ENCODE measurements at regions not wholly inside any gene's neighbourhood (a gene's known extent, or its start where the extent isn't known, plus 50 kb on each side); places are given as distances from the start of the nearest gene placed in this dataset.

GRCh38 chr16:35711435-35711834 is 2252.0 kb downstream of the TP53TG3F start:
- Histone ChIP-seq H3K4me1 (ENCODE audit: control insufficient read depth, extremely low read depth, insufficient read depth, low read length) (no peaks in the 10 kb centered on the region), H3K9me3 (ENCODE audit: control insufficient read depth, low read depth, low read length) (peaks cover 3% of the 10 kb centered on the region)

DNA sequence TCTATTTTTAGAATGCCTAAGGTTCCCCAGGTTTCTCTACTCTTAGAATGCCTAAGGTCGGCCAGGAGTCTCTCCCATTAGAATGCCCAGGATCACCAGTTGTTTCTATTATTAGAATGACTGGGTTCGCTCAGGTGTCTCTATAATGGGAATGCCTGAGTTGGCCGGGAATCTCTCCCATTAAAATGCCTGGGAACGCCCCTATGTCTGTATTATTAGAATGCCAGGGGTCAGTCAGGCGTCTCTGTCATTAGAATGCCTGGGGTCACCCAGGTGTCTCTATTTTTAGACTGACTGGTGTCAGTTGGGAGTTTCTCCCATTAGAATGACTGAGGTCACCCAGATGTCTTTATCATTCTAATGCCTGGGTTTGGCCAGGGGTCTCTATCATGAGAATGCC is 2252.5 kb downstream of the TP53TG3F start:
- no peak overlapping the region for H3K4me2 ChIP-seq (ENCODE audit: control insufficient read depth, extremely low read depth, insufficient read depth, low read depth, low read length)
- DNase-seq (ENCODE audit: low read depth, low spot score) (no peak), FAIRE-seq (no peak)
- dilution Hi-C loops (cut with MboI; ENCODE audit: extremely low pct_ligation_motif_present, low sequenced_read_pairs) = no loop called here
- no peaks in the 10 kb centered on the region for H3K36me3 ChIP-seq (ENCODE audit: control insufficient read depth in 2 of 2, extremely low read depth in 1 of 2, insufficient read depth in 2 of 2, low read length in 2 of 2)
- no peak overlapping the region for H3K9ac ChIP-seq (ENCODE audit: control insufficient read depth, extremely low read depth, insufficient read depth, low read length)
- no peak overlapping the region for H3K4me3 ChIP-seq (ENCODE audit: control insufficient read depth in 2 of 3, extremely low read depth in 1 of 3, insufficient read depth in 2 of 3, low read depth in 1 of 3, low read length in 3 of 3)
- H3K27me3 ChIP-seq (ENCODE audit: control insufficient read depth, extremely low read depth, insufficient read depth, low read length) = no peaks in the 10 kb centered on the region
- no peaks in the 10 kb centered on the region for H3K79me2 ChIP-seq (ENCODE audit: control insufficient read depth, insufficient read depth, low read length)
- H2AFZ ChIP-seq (ENCODE audit: control insufficient read depth, low read length) = no peak overlapping the region
- no peaks in the 10 kb centered on the region for H3K4me1 ChIP-seq (ENCODE audit: control insufficient read depth, extremely low read depth, insufficient read depth, low read length)
- peaks cover 3% of the 10 kb centered on the region for H3K9me3 ChIP-seq (ENCODE audit: control insufficient read depth, low read depth, low read length)
- no peak for TF ChIP-seq EZH2 (IDR thresholded peaks at IDR 0.05; ENCODE audit: low read length)
- TF ChIP-seq, protein P1, sequence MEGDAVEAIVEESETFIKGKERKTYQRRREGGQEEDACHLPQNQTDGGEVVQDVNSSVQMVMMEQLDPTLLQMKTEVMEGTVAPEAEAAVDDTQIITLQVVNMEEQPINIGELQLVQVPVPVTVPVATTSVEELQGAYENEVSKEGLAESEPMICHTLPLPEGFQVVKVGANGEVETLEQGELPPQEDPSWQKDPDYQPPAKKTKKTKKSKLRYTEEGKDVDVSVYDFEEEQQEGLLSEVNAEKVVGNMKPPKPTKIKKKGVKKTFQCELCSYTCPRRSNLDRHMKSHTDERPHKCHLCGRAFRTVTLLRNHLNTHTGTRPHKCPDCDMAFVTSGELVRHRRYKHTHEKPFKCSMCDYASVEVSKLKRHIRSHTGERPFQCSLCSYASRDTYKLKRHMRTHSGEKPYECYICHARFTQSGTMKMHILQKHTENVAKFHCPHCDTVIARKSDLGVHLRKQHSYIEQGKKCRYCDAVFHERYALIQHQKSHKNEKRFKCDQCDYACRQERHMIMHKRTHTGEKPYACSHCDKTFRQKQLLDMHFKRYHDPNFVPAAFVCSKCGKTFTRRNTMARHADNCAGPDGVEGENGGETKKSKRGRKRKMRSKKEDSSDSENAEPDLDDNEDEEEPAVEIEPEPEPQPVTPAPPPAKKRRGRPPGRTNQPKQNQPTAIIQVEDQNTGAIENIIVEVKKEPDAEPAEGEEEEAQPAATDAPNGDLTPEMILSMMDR (optimal IDR thresholded peaks at IDR 0.05 in 1 of 3, IDR thresholded peaks at IDR 0.05 in 1 of 3, conservative IDR thresholded peaks at IDR 0.05 in 1 of 3; ENCODE audit: extremely low read depth in 1 of 3, insufficient read depth in 2 of 3, low read length in 3 of 3) = no peak
- no peaks in the 10 kb centered on the region for H3K9me1 ChIP-seq (ENCODE audit: control insufficient read depth, extremely low read depth, insufficient read depth, low read length)
- no peaks in the 10 kb centered on the region for H4K20me1 ChIP-seq (ENCODE audit: control insufficient read depth, extremely low read depth, insufficient read depth, low read length)
- H3K27ac ChIP-seq (ENCODE audit: control insufficient read depth, insufficient read depth, low read length) = no peak overlapping the region

More at GRCh38 chr16:35711435-35711834, 2252.0 kb downstream of the TP53TG3F start:
- Histone ChIP-seq H3K4me2 (ENCODE audit: control insufficient read depth, extremely low read depth, insufficient read depth, low read depth, low read length) (no peak overlapping the region), H3K4me3 (ENCODE audit: control insufficient read depth in 2 of 3, extremely low read depth in 1 of 3, insufficient read depth in 2 of 3, low read depth in 1 of 3, low read length in 3 of 3) (no peak overlapping the region), H3K9me1 (ENCODE audit: control insufficient read depth, extremely low read depth, insufficient read depth, low read length) (no peaks in the 10 kb centered on the region), H3K27ac (ENCODE audit: control insufficient read depth, insufficient read depth, low read length) (no peak overlapping the region), H3K9ac (ENCODE audit: control insufficient read depth, extremely low read depth, insufficient read depth, low read length) (no peak overlapping the region), H3K27me3 (ENCODE audit: control insufficient read depth, extremely low read depth, insufficient read depth, low read length) (no peaks in the 10 kb centered on the region), H3K79me2 (ENCODE audit: control insufficient read depth, insufficient read depth, low read length) (no peaks in the 10 kb centered on the region), H2AFZ (ENCODE audit: control insufficient read depth, low read length) (no peak overlapping the region), H4K20me1 (ENCODE audit: control insufficient read depth, extremely low read depth, insufficient read depth, low read length) (no peaks in the 10 kb centered on the region), H3K36me3 (ENCODE audit: control insufficient read depth in 2 of 2, extremely low read depth in 1 of 2, insufficient read depth in 2 of 2, low read length in 2 of 2) (no peaks in the 10 kb centered on the region)
- DNase-seq (ENCODE audit: low read depth, low spot score) (no peak), FAIRE-seq (no peak)
- dilution Hi-C loops (cut with MboI; ENCODE audit: extremely low pct_ligation_motif_present, low sequenced_read_pairs) = no loop called here
- no peak for TF ChIP-seq EZH2 (IDR thresholded peaks at IDR 0.05; ENCODE audit: low read length)
- TF ChIP-seq, protein P1 (optimal IDR thresholded peaks at IDR 0.05 in 1 of 3, IDR thresholded peaks at IDR 0.05 in 1 of 3, conservative IDR thresholded peaks at IDR 0.05 in 1 of 3; ENCODE audit: extremely low read depth in 1 of 3, insufficient read depth in 2 of 3, low read length in 3 of 3) = no peak

Measured in keratinocyte (primary cell).